HepG2 (cell line): ENCODE measurements at regions not wholly inside any gene's neighbourhood (a gene's known extent, or its start where the extent isn't known, plus 50 kb on each side); places are given as distances from the start of the nearest gene placed in this dataset.

Source experiments
- CEBPB ChIP-seq: IDR thresholded peaks from 2 replicates; pipeline ENCODE4 v1.6.1; 2011; ENCODE audit warnings: low read depth, low read length, improper control_type of control experiment, borderline replicate concordance
- DMAP1 ChIP-seq: IDR thresholded peaks from 2 replicates; pipeline ENCODE4 v1.6.1; 2016
- FOXA1 ChIP-seq, 2 experiments: fragments of 450-650 bp in 1 of 2; sonication (generic) in 1 of 2; formaldehyde crosslinking in 1 of 2; IDR thresholded peaks; 2 replicates each; pipeline versions ENCODE4 v1.4.0 to v1.6.1; 2016 to 2020; ENCODE audit warnings: missing genetic modification reagents in 1 of 2
- KDM1A ChIP-seq: IDR thresholded peaks from 2 replicates; pipeline ENCODE4 v1.6.1; 2016; ENCODE audit warnings: missing compliant biosample characterization
- KLF6 ChIP-seq: IDR thresholded peaks from 2 replicates; pipeline ENCODE4 v1.8.0; 2016; ENCODE audit warnings: missing biosample characterization, missing genetic modification reagents
- LCORL ChIP-seq, 2 experiments: fragments of 450-650 bp in 1 of 2; sonication (generic) in 1 of 2; formaldehyde crosslinking in 1 of 2; IDR thresholded peaks; 2 replicates each; pipeline versions ENCODE4 v1.5.0 to v1.6.1; 2017 to 2020; ENCODE audit warnings: antibody characterized with exemption in 1 of 2, missing genetic modification reagents in 1 of 2
- NR2C2 ChIP-seq: sonication (generic); formaldehyde crosslinking; IDR thresholded peaks from 2 replicates; pipeline ENCODE4 v1.4.0; 2020; ENCODE audit warnings: missing genetic modification reagents, mild to moderate bottlenecking, moderate library complexity, borderline replicate concordance
- RFX1 ChIP-seq: fragments of 450-650 bp; IDR thresholded peaks from 2 replicates; pipeline ENCODE4 v1.6.1; 2017
- SP140L ChIP-seq: sonication (generic); formaldehyde crosslinking; IDR thresholded peaks from 2 replicates; pipeline ENCODE4 v1.4.0; 2020; ENCODE audit warnings: missing genetic modification reagents, borderline replicate concordance
- TARDBP ChIP-seq: sonication (generic); formaldehyde crosslinking; IDR thresholded peaks from 2 replicates; pipeline ENCODE4 v1.8.0; 2022; ENCODE audit warnings: mild to moderate bottlenecking, missing genetic modification reagents
- TBX3 ChIP-seq: fragments of 450-650 bp; IDR thresholded peaks from 2 replicates; pipeline ENCODE4 v1.6.1; 2017; ENCODE audit warnings: antibody characterized with exemption, mild to moderate bottlenecking, inconsistent platforms, borderline replicate concordance
- TP53 ChIP-seq: sonication (generic); formaldehyde crosslinking; conservative IDR thresholded peaks from 2 replicates; pipeline ENCODE4 v1.4.0; 2020; ENCODE audit warnings: missing genetic modification reagents
- ZC3H13 ChIP-seq: sonication (generic); formaldehyde crosslinking; IDR thresholded peaks from 2 replicates; pipeline ENCODE4 v1.8.1; 2023; ENCODE audit warnings: mild to moderate bottlenecking, missing genetic modification reagents, moderate library complexity
- ZNF652 ChIP-seq: IDR thresholded peaks from 2 replicates; pipeline ENCODE4 v1.6.1; 2016; ENCODE audit warnings: low read depth, borderline replicate concordance
- ZNF768 ChIP-seq: sonication (generic); formaldehyde crosslinking; IDR thresholded peaks from 2 replicates; pipeline ENCODE4 v1.4.0; 2020; ENCODE audit warnings: missing genetic modification reagents
- TF ChIP-seq, protein P1 (sequence below): sonication (generic); formaldehyde crosslinking; IDR thresholded peaks from 2 replicates; pipeline ENCODE4 v1.4.0; 2020; ENCODE audit warnings: missing genetic modification reagents, mild to moderate bottlenecking, borderline replicate concordance
- TF ChIP-seq, protein P2 (sequence below): sonication (generic); formaldehyde crosslinking; IDR thresholded peaks from 2 replicates; pipeline ENCODE4 v1.5.0; 2020; ENCODE audit warnings: missing genetic modification reagents
- TF ChIP-seq, protein P3 (sequence below): sonication (generic); formaldehyde crosslinking; IDR thresholded peaks from 2 replicates; pipeline ENCODE4 v1.4.0; 2020; ENCODE audit warnings: mild to moderate bottlenecking, missing genetic modification reagents

DNA sequence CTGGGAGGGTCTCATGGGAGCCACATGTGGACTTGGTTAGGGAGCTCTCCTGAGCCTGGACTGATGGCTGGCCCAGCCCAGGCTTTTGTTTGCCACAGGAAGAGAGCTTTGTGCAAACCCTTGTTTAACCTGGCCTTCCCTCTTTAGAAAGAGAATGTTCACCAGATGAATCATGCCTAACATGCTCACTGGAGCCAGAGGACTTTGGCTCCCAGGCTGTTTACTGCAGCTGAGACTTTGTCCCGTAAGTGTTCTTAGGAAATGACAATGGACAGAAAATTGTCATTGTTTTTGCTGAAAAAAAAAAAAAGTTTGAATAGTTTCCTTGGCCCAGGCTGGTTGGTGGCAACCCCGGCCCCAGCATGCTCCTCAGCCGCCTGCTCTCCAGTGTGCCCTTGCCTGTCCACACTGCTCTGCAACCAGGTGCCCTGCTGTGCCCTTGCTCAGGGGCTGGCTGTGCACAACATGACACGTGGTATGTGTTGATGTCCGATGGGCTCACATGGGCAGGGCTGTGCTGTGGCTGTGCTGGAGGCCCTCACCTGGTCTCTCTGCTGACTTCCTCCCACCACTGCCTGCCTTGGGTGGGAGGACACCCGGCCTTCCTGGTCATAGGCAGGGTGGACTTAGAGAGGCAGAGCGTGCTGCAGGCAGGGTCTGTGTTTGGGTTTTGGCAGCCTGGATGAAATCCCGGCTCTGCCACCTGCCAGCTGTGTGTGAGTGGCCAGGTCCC is 215.3 kb upstream of the ZNF32 start (continued):
- no peak for TF ChIP-seq LCORL (IDR thresholded peaks at IDR 0.05)
- TF ChIP-seq LCORL (CRISPR knock-in tag; IDR thresholded peaks at IDR 0.05), result peak; percentile 67
- TF ChIP-seq SP140L (CRISPR knock-in tag), result 0 out of 2 replicates have a peak, but pooled peaks have one; percentile 50
- TF ChIP-seq, protein P1, sequence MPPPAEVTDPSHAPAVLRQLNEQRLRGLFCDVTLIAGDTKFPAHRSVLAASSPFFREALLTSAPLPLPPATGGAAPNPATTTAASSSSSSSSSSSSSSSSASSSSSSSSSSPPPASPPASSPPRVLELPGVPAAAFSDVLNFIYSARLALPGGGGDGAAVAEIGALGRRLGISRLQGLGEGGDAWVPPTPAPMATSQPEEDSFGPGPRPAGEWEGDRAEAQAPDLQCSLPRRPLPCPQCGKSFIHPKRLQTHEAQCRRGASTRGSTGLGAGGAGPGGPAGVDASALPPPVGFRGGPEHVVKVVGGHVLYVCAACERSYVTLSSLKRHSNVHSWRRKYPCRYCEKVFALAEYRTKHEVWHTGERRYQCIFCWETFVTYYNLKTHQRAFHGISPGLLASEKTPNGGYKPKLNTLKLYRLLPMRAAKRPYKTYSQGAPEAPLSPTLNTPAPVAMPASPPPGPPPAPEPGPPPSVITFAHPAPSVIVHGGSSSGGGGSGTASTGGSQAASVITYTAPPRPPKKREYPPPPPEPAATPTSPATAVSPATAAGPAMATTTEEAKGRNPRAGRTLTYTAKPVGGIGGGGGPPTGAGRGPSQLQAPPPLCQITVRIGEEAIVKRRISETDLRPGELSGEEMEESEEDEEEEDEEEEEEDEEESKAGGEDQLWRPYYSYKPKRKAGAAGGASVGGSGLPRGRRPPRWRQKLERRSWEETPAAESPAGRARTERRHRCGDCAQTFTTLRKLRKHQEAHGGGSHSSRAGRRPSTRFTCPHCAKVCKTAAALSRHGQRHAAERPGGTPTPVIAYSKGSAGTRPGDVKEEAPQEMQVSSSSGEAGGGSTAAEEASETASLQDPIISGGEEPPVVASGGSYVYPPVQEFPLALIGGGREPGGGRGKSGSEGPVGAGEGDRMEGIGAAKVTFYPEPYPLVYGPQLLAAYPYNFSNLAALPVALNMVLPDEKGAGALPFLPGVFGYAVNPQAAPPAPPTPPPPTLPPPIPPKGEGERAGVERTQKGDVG (CRISPR knock-in tag), result 0 out of 2 replicates have a peak, but pooled peaks have one; percentile 19
- TF ChIP-seq ZNF768 (CRISPR knock-in tag), result peak; percentile 80; the same call in 1 of the 2 replicates
- no peak for TF ChIP-seq CEBPB
- TF ChIP-seq RFX1, result no peak
- TF ChIP-seq ZNF652 (CRISPR knock-in tag), result no peak; the same call in 1 of the 2 replicates
- peak; percentile 66 for TF ChIP-seq DMAP1 (CRISPR knock-in tag)
- TF ChIP-seq TARDBP, result peak; percentile 56; the same call in 1 of the 2 replicates
- TF ChIP-seq ZC3H13 (CRISPR knock-in tag), result no peak
- TF ChIP-seq FOXA1 (IDR thresholded peaks at IDR 0.05), result no peak
- peak; percentile 86 for TF ChIP-seq FOXA1 (CRISPR knock-in tag; IDR thresholded peaks at IDR 0.05)
- TF ChIP-seq TBX3, result no peak
- peak; percentile 45 for TF ChIP-seq KDM1A (CRISPR knock-in tag)
- no peak for TF ChIP-seq TP53
- TF ChIP-seq NR2C2 (CRISPR knock-in tag), result peak; percentile 57
- TF ChIP-seq, protein P2, sequence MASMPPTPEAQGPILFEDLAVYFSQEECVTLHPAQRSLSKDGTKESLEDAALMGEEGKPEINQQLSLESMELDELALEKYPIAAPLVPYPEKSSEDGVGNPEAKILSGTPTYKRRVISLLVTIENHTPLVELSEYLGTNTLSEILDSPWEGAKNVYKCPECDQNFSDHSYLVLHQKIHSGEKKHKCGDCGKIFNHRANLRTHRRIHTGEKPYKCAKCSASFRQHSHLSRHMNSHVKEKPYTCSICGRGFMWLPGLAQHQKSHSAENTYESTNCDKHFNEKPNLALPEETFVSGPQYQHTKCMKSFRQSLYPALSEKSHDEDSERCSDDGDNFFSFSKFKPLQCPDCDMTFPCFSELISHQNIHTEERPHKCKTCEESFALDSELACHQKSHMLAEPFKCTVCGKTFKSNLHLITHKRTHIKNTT (CRISPR knock-in tag), result no peak
- 0 out of 2 replicates have a peak, but pooled peaks have one; percentile 33 for TF ChIP-seq KLF6 (CRISPR knock-in tag)
- TF ChIP-seq, protein P3, sequence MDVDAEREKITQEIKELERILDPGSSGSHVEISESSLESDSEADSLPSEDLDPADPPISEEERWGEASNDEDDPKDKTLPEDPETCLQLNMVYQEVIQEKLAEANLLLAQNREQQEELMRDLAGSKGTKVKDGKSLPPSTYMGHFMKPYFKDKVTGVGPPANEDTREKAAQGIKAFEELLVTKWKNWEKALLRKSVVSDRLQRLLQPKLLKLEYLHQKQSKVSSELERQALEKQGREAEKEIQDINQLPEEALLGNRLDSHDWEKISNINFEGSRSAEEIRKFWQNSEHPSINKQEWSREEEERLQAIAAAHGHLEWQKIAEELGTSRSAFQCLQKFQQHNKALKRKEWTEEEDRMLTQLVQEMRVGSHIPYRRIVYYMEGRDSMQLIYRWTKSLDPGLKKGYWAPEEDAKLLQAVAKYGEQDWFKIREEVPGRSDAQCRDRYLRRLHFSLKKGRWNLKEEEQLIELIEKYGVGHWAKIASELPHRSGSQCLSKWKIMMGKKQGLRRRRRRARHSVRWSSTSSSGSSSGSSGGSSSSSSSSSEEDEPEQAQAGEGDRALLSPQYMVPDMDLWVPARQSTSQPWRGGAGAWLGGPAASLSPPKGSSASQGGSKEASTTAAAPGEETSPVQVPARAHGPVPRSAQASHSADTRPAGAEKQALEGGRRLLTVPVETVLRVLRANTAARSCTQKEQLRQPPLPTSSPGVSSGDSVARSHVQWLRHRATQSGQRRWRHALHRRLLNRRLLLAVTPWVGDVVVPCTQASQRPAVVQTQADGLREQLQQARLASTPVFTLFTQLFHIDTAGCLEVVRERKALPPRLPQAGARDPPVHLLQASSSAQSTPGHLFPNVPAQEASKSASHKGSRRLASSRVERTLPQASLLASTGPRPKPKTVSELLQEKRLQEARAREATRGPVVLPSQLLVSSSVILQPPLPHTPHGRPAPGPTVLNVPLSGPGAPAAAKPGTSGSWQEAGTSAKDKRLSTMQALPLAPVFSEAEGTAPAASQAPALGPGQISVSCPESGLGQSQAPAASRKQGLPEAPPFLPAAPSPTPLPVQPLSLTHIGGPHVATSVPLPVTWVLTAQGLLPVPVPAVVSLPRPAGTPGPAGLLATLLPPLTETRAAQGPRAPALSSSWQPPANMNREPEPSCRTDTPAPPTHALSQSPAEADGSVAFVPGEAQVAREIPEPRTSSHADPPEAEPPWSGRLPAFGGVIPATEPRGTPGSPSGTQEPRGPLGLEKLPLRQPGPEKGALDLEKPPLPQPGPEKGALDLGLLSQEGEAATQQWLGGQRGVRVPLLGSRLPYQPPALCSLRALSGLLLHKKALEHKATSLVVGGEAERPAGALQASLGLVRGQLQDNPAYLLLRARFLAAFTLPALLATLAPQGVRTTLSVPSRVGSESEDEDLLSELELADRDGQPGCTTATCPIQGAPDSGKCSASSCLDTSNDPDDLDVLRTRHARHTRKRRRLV (CRISPR knock-in tag), result 0 out of 2 replicates have a peak, but pooled peaks have one; percentile 62
